Osteocyte (in vitro differentiated cells): ENCODE measurements at regions not wholly inside any gene's neighbourhood (a gene's known extent, or its start where the extent isn't known, plus 50 kb on each side); places are given as distances from the start of the nearest gene placed in this dataset.

Source experiments
- DNase-seq: peaks from one replicate; pipeline ENCODE4 v3.0.0; 2021; ENCODE audit warnings: mixed read lengths; ENCODE audit not compliant: unreplicated experiment; ENCODE audit errors: extremely low spot score
- H3K27ac Mint-ChIP-seq: one replicate; pipeline ENCODE4 v1.8.0; 2021; ENCODE audit warnings: mild to moderate bottlenecking, mixed read lengths; ENCODE audit not compliant: unreplicated experiment
- H3K27me3 Mint-ChIP-seq: one replicate; pipeline ENCODE4 v1.8.0; 2021; ENCODE audit warnings: mixed read lengths; ENCODE audit not compliant: unreplicated experiment
- H3K36me3 Mint-ChIP-seq: one replicate; pipeline ENCODE4 v1.8.0; 2021; ENCODE audit warnings: mixed read lengths; ENCODE audit not compliant: unreplicated experiment
- H3K4me1 Mint-ChIP-seq: one replicate; pipeline ENCODE4 v1.8.0; 2021; ENCODE audit warnings: mixed read lengths; ENCODE audit not compliant: unreplicated experiment
- H3K4me3 Mint-ChIP-seq: one replicate; pipeline ENCODE4 v1.8.0; 2021; ENCODE audit warnings: mild to moderate bottlenecking, moderate library complexity, mixed read lengths; ENCODE audit not compliant: unreplicated experiment
- H3K9me3 Mint-ChIP-seq: one replicate; pipeline ENCODE4 v1.8.0; 2021; ENCODE audit warnings: mixed read lengths; ENCODE audit not compliant: unreplicated experiment
- CTCF ChIP-seq: fragments of 200-600 bp; sonication (generic); IDR thresholded peaks from 2 replicates; pipeline ENCODE4 v1.5.0; 2021; ENCODE audit warnings: antibody characterized with exemption, mild to moderate bottlenecking, moderate library complexity

GRCh38 chr13:33487575-33488243 lies 202.2 kb upstream of the STARD13 start:
- TF ChIP-seq CTCF: peak; percentile 23
- no peak overlapping the region for H3K4me3 Mint-ChIP-seq
- H3K27ac Mint-ChIP-seq: no peak overlapping the region
- peaks cover 9% of the 10 kb centered on the region for H3K9me3 Mint-ChIP-seq
- no peaks in the 10 kb centered on the region for H3K27me3 Mint-ChIP-seq
- H3K4me1 Mint-ChIP-seq: peaks cover 29% of the 10 kb centered on the region
- no peak for DNase-seq
- no peaks in the 10 kb centered on the region for H3K36me3 Mint-ChIP-seq

- Mint-ChIP-seq H3K27ac (no peak overlapping the region), H3K36me3 (no peaks in the 10 kb centered on the region), H3K27me3 (no peaks in the 10 kb centered on the region), H3K9me3 (peaks cover 3% of the 10 kb centered on the region), H3K4me3 (no peak overlapping the region), H3K4me1 (peaks cover 32% of the 10 kb centered on the region)
- DNase-seq: no peak
- TF ChIP-seq CTCF: no peak
These were observed 204.0 kb upstream of the STARD13 start for GRCh38 chr13:33489563-33489962.

GRCh38 chr13:33490461-33491327 lies 205.1 kb upstream of the STARD13 start:
- no peak for DNase-seq
- Mint-ChIP-seq H3K27me3 (no peaks in the 10 kb centered on the region), H3K9me3 (no peaks in the 10 kb centered on the region), H3K36me3 (no peaks in the 10 kb centered on the region), H3K27ac (peak overlapping the region; percentile 81), H3K4me1 (peaks cover 40% of the 10 kb centered on the region), H3K4me3 (peak overlapping the region; percentile 1)
- no peak for TF ChIP-seq CTCF

GRCh38 chr13:33493672-33494365 lies 208.3 kb upstream of the STARD13 start:
- Mint-ChIP-seq H3K27ac (peak overlapping the region; percentile 83), H3K4me1 (peaks cover 58% of the 10 kb centered on the region), H3K36me3 (no peaks in the 10 kb centered on the region), H3K27me3 (no peaks in the 10 kb centered on the region), H3K9me3 (no peaks in the 10 kb centered on the region), H3K4me3 (no peak overlapping the region)
- no peak for TF ChIP-seq CTCF
- DNase-seq: no peak
